CD4-positive, alpha-beta T cell treated with Interleukin-4 for 1 hour (primary cell): ENCODE measurements at regions not wholly inside any gene's neighbourhood (a gene's known extent, or its start where the extent isn't known, plus 50 kb on each side); places are given as distances from the start of the nearest gene placed in this dataset.
"Not testable (repeated sequence)": the region's sequence is repeated elsewhere in the genome, so short reads cannot be mapped to it uniquely, and the experiment has no call there.

Source experiments
- DNase-seq, 2 donors: peaks; one replicate each; pipeline ENCODE4 v3.0.0-alpha.2; 2020 to 2022

- not testable (repeated sequence) for DNase-seq
Observed at GRCh38 chr9:64130325-64130724, 1154.7 kb downstream of the FOXD4L5 start.

GRCh38 chr9:64128572-64128971 lies 1156.4 kb downstream of the FOXD4L5 start:
- DNase-seq: no peak

GRCh38 chr9:64121602-64122001 lies 1163.4 kb downstream of the FOXD4L5 start:
- DNase-seq: not testable (repeated sequence)

- DNase-seq: not testable (repeated sequence)
Observed at GRCh38 chr9:64117329-64117728, 1167.7 kb downstream of the FOXD4L5 start.

GRCh38 chr9:64107867-64108266 lies 1177.1 kb downstream of the FOXD4L5 start:
- not testable (repeated sequence) for DNase-seq

GRCh38 chr9:64107211-64107610 lies 1177.8 kb downstream of the FOXD4L5 start:
- not testable (repeated sequence) for DNase-seq

- not testable (repeated sequence) for DNase-seq
Observed at GRCh38 chr9:64105193-64105592, 1179.8 kb downstream of the FOXD4L5 start.

- not testable (repeated sequence) for DNase-seq
Observed at GRCh38 chr9:64101504-64101903, 1183.5 kb downstream of the FOXD4L5 start.

GRCh38 chr9:64100571-64101155 lies 1184.3 kb downstream of the FOXD4L5 start:
- DNase-seq: not testable (repeated sequence)

GRCh38 chr9:64085998-64086397 lies 1199.0 kb downstream of the FOXD4L5 start:
- not testable (repeated sequence) for DNase-seq

- not testable (repeated sequence) for DNase-seq
Observed at GRCh38 chr9:64071358-64072253, 1213.4 kb downstream of the FOXD4L5 start.

- DNase-seq: not testable (repeated sequence)
Observed at GRCh38 chr9:64070611-64071357, 1214.2 kb downstream of the FOXD4L5 start.

- not testable (repeated sequence) for DNase-seq
Observed at GRCh38 chr9:64070083-64070482, 1214.9 kb downstream of the FOXD4L5 start.

- DNase-seq: no peak
Observed at GRCh38 chr9:64066736-64067368, 1218.2 kb downstream of the FOXD4L5 start.

GRCh38 chr9:64061013-64061627 lies 1223.9 kb downstream of the FOXD4L5 start:
- DNase-seq: no peak

GRCh38 chr9:64058070-64058469 lies 1226.9 kb downstream of the FOXD4L5 start:
- DNase-seq: not testable (repeated sequence)

GRCh38 chr9:64057553-64057952 lies 1227.5 kb downstream of the FOXD4L5 start:
- no peak for DNase-seq

GRCh38 chr9:64028925-64029324 lies 1256.1 kb downstream of the FOXD4L5 start:
- DNase-seq: not testable (repeated sequence)

- not testable (repeated sequence) for DNase-seq
Observed at GRCh38 chr9:64020696-64021491, 1264.1 kb downstream of the FOXD4L5 start.

- DNase-seq: not testable (repeated sequence)
Observed at GRCh38 chr9:64017666-64018065, 1267.3 kb downstream of the FOXD4L5 start.

- DNase-seq: peak in 1 of 2 donors; percentile 69
Observed at GRCh38 chr9:64016845-64017406, 1268.1 kb downstream of the FOXD4L5 start.
